Epithelial cell of esophagus (primary cell): ENCODE measurements at regions not wholly inside any gene's neighbourhood (a gene's known extent, or its start where the extent isn't known, plus 50 kb on each side); places are given as distances from the start of the nearest gene placed in this dataset.

Experiments
- DNase-seq: peaks from one replicate; pipeline ENCODE4 v3.0.0; 2010; ENCODE audit warnings: low read depth
- H3K4me3 ChIP-seq: 2 replicates; pipeline ENCODE4 v1.5.1; 2011; ENCODE audit warnings: mild to moderate bottlenecking, low read length, control low read depth
- CTCF ChIP-seq: IDR thresholded peaks from 2 replicates; pipeline ENCODE4 v1.5.1; 2011; ENCODE audit warnings: low read depth, mild to moderate bottlenecking, low read length, control low read depth, inconsistent platforms; ENCODE audit not compliant: insufficient read depth; ENCODE audit errors: missing control alignments

GRCh38 chr20:46804126-46804525 lies 90.5 kb upstream of the EYA2 start:
- no peak for TF ChIP-seq CTCF
- no peak overlapping the region for H3K4me3 ChIP-seq
- DNase-seq: no peak

DNA sequence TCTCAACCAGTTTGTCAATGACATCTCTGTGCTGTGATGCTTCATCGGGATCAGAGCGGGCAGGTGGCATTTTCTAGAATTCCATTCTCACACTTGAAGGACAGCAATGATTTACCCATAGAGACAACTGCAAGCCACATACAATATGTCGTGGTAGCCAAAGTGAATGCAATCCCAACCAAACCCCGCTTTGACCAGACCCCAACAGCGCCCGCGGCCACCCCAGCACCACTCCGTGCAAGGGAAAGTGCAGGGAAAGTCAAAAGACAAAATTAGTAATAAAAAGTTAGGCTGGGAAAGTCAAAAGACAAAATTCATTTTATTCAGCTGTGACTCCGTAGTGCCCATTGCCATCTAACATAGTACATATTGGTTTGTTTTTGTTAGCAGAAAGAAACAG lies 88.8 kb upstream of the EYA2 start:
- H3K4me3 ChIP-seq: no peak overlapping the region
- no peak for TF ChIP-seq CTCF
- no peak for DNase-seq

DNA sequence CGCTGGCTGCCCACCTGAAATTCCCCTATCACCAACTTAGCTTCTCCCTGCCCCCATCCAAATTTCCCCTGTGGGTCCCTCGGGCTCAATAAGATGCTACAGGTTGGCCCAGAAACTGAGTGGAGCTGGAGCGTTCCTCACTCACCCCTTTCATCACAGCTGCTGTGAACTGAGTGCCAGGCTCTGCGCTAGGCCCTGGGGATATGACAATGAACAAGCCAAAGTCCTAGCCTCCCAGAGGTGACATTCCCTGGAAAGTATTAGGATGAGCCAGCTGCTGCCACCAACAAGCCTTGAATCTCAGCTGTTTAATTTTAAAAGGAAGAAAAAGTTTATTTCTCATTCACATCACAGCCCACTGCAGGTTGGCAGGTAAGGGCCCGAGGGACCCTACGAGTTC lies 86.6 kb upstream of the EYA2 start:
- H3K4me3 ChIP-seq: no peak overlapping the region
- no peak for TF ChIP-seq CTCF
- DNase-seq: no peak

- DNase-seq: no peak
- TF ChIP-seq CTCF: no peak
- no peak overlapping the region for H3K4me3 ChIP-seq
These were observed 86.1 kb upstream of the EYA2 start for GRCh38 chr20:46808565-46808964.

- TF ChIP-seq CTCF: no peak
- H3K4me3 ChIP-seq: no peak overlapping the region
- DNase-seq: no peak
These were observed 84.8 kb upstream of the EYA2 start for GRCh38 chr20:46809706-46810360.

- no peak overlapping the region for H3K4me3 ChIP-seq
- TF ChIP-seq CTCF: no peak
- DNase-seq: no peak
These were observed 84.0 kb upstream of the EYA2 start for GRCh38 chr20:46810448-46811223.
